DND-41 (cell line): ENCODE measurements at regions not wholly inside any gene's neighbourhood (a gene's known extent, or its start where the extent isn't known, plus 50 kb on each side); places are given as distances from the start of the nearest gene placed in this dataset.

Experiments
- ATAC-seq: fragments of 200-7000 bp; cut with Tn5 transposase; 3 replicates; pipeline ENCODE4 v1.9.1; 2021; ENCODE audit warnings: low read depth; ENCODE audit not compliant: insufficient read depth
- DNase-seq: peaks from one replicate; pipeline ENCODE4 v3.0.0-alpha.2; 2020
- H2AFZ ChIP-seq: 2 replicates; pipeline ENCODE4 v1.6.0; 2012; ENCODE audit warnings: low read depth, low read length
- H3K27ac ChIP-seq: 2 replicates; pipeline ENCODE4 v1.5.1; 2012; ENCODE audit warnings: low read length, inconsistent platforms
- H3K27me3 ChIP-seq: fragments of 200-600 bp; sonication (generic); 2 replicates; pipeline ENCODE4 v1.6.0; 2012; ENCODE audit warnings: low read length, mild to moderate bottlenecking, inconsistent platforms; ENCODE audit not compliant: insufficient read depth, poor library complexity
- H3K36me3 ChIP-seq: 2 replicates; pipeline ENCODE4 v1.5.1; 2012; ENCODE audit warnings: low read length, inconsistent platforms; ENCODE audit not compliant: insufficient read depth
- H3K4me1 ChIP-seq: 2 replicates; pipeline ENCODE4 v1.5.1; 2012; ENCODE audit warnings: mild to moderate bottlenecking, low read length; ENCODE audit not compliant: insufficient read depth
- H3K4me2 ChIP-seq: 2 replicates; pipeline ENCODE4 v1.6.0; 2012; ENCODE audit warnings: mild to moderate bottlenecking, moderate library complexity, low read length, inconsistent platforms; ENCODE audit not compliant: insufficient read depth
- H3K4me3 ChIP-seq, 2 experiments: fragments of 200-600 bp in 1 of 2; shearing (Covaris generic) in 1 of 2; 2 replicates each; pipeline ENCODE4 v1.5.1; 2012 to 2016; ENCODE audit warnings: inconsistent platforms in 2 of 2, low read length in 2 of 2, mild to moderate bottlenecking in 2 of 2, low read depth in 1 of 2, moderate library complexity in 1 of 2
- H3K79me2 ChIP-seq: 2 replicates; pipeline ENCODE4 v1.6.0; 2012; ENCODE audit warnings: low read length, inconsistent platforms; ENCODE audit not compliant: insufficient read depth
- H3K9ac ChIP-seq: 2 replicates; pipeline ENCODE4 v1.6.0; 2012; ENCODE audit warnings: low read depth, mild to moderate bottlenecking, inconsistent platforms, low read length, moderate library complexity
- H3K9me3 ChIP-seq: 2 replicates; pipeline ENCODE4 v1.5.1; 2012; ENCODE audit warnings: low read length, moderate library complexity, mild to moderate bottlenecking, inconsistent platforms; ENCODE audit not compliant: insufficient read depth, severe bottlenecking
- H4K20me1 ChIP-seq: 2 replicates; pipeline ENCODE4 v1.6.0; 2012; ENCODE audit warnings: low read length; ENCODE audit not compliant: insufficient read depth
- EZH2 ChIP-seq: IDR thresholded peaks from 3 replicates; pipeline ENCODE4 v1.6.1; 2012; ENCODE audit warnings: borderline replicate concordance, low read depth, mild to moderate bottlenecking, moderate library complexity, low read length, inconsistent platforms; ENCODE audit not compliant: severe bottlenecking
- TF ChIP-seq, protein P1 (sequence below): IDR thresholded peaks from 2 replicates; pipeline ENCODE4 v1.5.1; 2012; ENCODE audit warnings: borderline replicate concordance, low read length, moderate library complexity, mild to moderate bottlenecking; ENCODE audit not compliant: poor library complexity, severe bottlenecking; ENCODE audit errors: extremely low read depth

DNA sequence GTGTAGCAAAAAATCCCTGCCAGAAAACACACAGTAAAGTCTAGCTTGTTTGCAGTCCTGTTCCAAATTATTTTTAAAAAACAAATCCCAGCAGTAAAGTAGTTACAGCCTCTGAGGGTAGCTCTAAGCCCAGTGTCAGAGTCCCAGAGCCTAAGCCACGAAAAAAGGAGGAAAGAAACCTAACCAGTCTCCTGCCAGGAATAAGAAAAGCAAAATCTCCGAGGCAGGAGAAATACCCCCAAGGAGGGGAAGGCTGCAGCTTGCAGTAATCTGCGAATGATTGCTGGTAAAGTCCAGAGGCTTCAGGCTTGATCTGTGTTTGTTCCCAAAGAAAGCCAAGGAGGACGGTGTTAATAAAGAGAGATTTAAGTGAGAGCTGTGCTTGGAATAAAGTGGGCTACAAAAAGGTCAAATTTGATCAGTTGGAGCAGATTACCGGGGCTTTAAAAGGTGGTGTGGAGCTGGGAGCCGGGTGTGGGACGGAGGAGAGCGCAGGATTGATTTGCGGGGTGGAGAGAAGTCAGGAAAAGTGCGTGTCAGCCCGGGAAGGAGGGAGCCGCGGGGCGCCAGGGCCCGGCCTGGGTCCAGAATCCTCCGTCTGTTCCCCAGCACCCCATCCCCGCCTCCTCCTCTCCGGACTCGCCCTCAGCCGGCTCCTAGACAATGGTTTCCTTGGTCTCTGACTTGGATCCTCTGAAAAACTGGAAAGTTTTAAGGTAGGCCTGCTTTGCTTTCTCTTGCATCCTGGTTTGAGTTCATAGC lies 219.4 kb upstream of the CELF2 start:
- H3K4me1 ChIP-seq = peaks cover 2% of the 10 kb centered on the region; the same call in 1 of the 2 replicates
- H3K4me3 ChIP-seq = no peak overlapping the region
- no peak overlapping the region for H2AFZ ChIP-seq
- H3K79me2 ChIP-seq = no peaks in the 10 kb centered on the region
- no peak overlapping the region for H3K9ac ChIP-seq
- H3K4me2 ChIP-seq = no peak overlapping the region
- no peak for DNase-seq
- no peaks in the 10 kb centered on the region for H3K36me3 ChIP-seq
- H3K27ac ChIP-seq = no peak overlapping the region
- TF ChIP-seq, protein P1, sequence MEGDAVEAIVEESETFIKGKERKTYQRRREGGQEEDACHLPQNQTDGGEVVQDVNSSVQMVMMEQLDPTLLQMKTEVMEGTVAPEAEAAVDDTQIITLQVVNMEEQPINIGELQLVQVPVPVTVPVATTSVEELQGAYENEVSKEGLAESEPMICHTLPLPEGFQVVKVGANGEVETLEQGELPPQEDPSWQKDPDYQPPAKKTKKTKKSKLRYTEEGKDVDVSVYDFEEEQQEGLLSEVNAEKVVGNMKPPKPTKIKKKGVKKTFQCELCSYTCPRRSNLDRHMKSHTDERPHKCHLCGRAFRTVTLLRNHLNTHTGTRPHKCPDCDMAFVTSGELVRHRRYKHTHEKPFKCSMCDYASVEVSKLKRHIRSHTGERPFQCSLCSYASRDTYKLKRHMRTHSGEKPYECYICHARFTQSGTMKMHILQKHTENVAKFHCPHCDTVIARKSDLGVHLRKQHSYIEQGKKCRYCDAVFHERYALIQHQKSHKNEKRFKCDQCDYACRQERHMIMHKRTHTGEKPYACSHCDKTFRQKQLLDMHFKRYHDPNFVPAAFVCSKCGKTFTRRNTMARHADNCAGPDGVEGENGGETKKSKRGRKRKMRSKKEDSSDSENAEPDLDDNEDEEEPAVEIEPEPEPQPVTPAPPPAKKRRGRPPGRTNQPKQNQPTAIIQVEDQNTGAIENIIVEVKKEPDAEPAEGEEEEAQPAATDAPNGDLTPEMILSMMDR = no peak
- TF ChIP-seq EZH2 = no peak
- H3K9me3 ChIP-seq = no peaks in the 10 kb centered on the region
- H4K20me1 ChIP-seq = no peaks in the 10 kb centered on the region
- H3K27me3 ChIP-seq = peaks cover 3% of the 10 kb centered on the region
- ATAC-seq = no peak

DNA sequence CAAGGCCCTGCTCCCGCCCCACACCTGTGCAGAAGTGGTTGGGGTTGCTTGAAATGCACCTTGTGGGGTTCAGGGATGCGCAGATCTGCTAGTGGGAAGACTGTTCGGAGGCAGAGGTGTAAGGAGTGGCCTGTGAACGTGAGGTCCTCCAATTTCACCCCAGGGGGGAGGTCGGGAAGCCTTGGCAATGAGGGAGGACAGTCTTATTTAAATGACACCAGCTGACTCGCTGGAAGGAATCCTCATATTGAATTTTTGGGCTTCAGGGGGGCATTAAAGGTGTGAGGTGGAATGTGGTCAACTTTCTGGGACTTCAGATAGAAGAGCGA lies 218.8 kb upstream of the CELF2 start:
- no peak for TF ChIP-seq EZH2
- TF ChIP-seq, protein P1 = no peak
- Histone ChIP-seq H3K9me3 (no peaks in the 10 kb centered on the region), H2AFZ (no peak overlapping the region), H3K79me2 (no peaks in the 10 kb centered on the region), H3K4me3 (no peak overlapping the region), H3K36me3 (no peaks in the 10 kb centered on the region), H4K20me1 (no peaks in the 10 kb centered on the region), H3K27ac (no peak overlapping the region), H3K9ac (no peak overlapping the region), H3K4me1 (peaks cover 2% of the 10 kb centered on the region; the same call in 1 of the 2 replicates), H3K27me3 (peaks cover 3% of the 10 kb centered on the region), H3K4me2 (no peak overlapping the region)
- DNase-seq = no peak
- no peak for ATAC-seq

DNA sequence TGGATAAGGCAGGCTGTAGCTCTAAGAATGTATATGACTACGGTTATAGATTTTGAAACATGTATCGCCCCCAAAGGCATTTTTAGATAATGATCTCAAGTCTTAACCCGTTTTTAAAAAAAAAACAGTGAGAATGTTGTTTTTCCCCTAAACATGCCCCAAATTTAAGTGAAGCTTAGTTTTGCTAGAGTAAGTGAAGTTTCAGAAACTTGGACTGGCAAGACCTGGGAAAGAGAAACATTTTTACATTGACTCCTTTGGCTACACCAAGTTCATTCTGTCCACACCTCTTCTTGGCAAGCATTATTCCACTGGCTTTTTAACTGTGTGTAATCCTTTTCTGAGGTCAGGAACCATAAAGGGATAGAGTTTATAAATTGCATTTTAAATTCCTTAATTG lies 216.7 kb upstream of the CELF2 start:
- no peak overlapping the region for H2AFZ ChIP-seq
- peaks cover 3% of the 10 kb centered on the region for H3K27me3 ChIP-seq
- no peak overlapping the region for H3K27ac ChIP-seq
- H3K4me1 ChIP-seq = no peaks in the 10 kb centered on the region
- no peaks in the 10 kb centered on the region for H3K9me3 ChIP-seq
- no peaks in the 10 kb centered on the region for H3K36me3 ChIP-seq
- DNase-seq = no peak
- no peak overlapping the region for H3K4me2 ChIP-seq
- H3K4me3 ChIP-seq = no peak overlapping the region
- TF ChIP-seq, protein P1 = no peak
- TF ChIP-seq EZH2 = no peak
- ATAC-seq = no peak
- no peaks in the 10 kb centered on the region for H4K20me1 ChIP-seq
- H3K9ac ChIP-seq = no peak overlapping the region
- no peaks in the 10 kb centered on the region for H3K79me2 ChIP-seq
